C4-2B (cell line): ENCODE measurements at regions not wholly inside any gene's neighbourhood (a gene's known extent, or its start where the extent isn't known, plus 50 kb on each side); places are given as distances from the start of the nearest gene placed in this dataset.

Source experiments
- CTCF ChIP-seq: fragments of 450-650 bp; conservative IDR thresholded peaks from 2 replicates; pipeline ENCODE4 v1.5.1; 2017; ENCODE audit warnings: mild to moderate bottlenecking
- ZFX ChIP-seq: fragments of 450-650 bp; IDR thresholded peaks from 2 replicates; pipeline ENCODE4 v1.6.1; 2017

GRCh38 chr4:129326571-129327460 lies 230.9 kb downstream of the C4orf33 start:
- TF ChIP-seq CTCF (no peak), ZFX (no peak)
